GM23248 (cell line): ENCODE measurements at regions not wholly inside any gene's neighbourhood (a gene's known extent, or its start where the extent isn't known, plus 50 kb on each side); places are given as distances from the start of the nearest gene placed in this dataset.

Experiments
- DNase-seq: peaks from one replicate; pipeline ENCODE4 v3.0.0-alpha.2; 2015
- H2AFZ ChIP-seq: fragments of 200-600 bp; sonication (generic); 2 replicates; pipeline ENCODE4 v1.6.1; 2016; ENCODE audit warnings: antibody characterized with exemption
- H3F3A ChIP-seq: fragments of 200-600 bp; sonication (generic); 2 replicates; pipeline ENCODE4 v1.6.1; 2016; ENCODE audit warnings: mild to moderate bottlenecking, antibody characterized with exemption, mixed run types; ENCODE audit not compliant: insufficient read depth
- H3K27ac ChIP-seq: fragments of 200-600 bp; sonication (generic); 2 replicates; pipeline ENCODE4 v1.5.1; 2016; ENCODE audit warnings: mild to moderate bottlenecking
- H3K27me3 ChIP-seq: fragments of 200-600 bp; sonication (generic); replicated peaks from 2 replicates; pipeline ENCODE4 v1.6.1; 2016; ENCODE audit warnings: mild to moderate bottlenecking; ENCODE audit not compliant: insufficient read depth
- H3K36me3 ChIP-seq: fragments of 200-600 bp; sonication (generic); 2 replicates; pipeline ENCODE4 v1.6.1; 2016; ENCODE audit warnings: low read depth, mild to moderate bottlenecking
- H3K4me1 ChIP-seq: fragments of 200-600 bp; sonication (generic); 2 replicates; pipeline ENCODE4 v1.6.1; 2016; ENCODE audit warnings: mild to moderate bottlenecking; ENCODE audit not compliant: insufficient read depth
- H3K4me2 ChIP-seq: fragments of 200-600 bp; sonication (generic); one replicate; pipeline ENCODE4 v1.6.1; 2016; ENCODE audit warnings: mild to moderate bottlenecking; ENCODE audit not compliant: unreplicated experiment
- H3K4me3 ChIP-seq: fragments of 200-600 bp; sonication (generic); 2 replicates; pipeline ENCODE4 v1.5.1; 2016; ENCODE audit warnings: mild to moderate bottlenecking
- H3K79me2 ChIP-seq: fragments of 200-600 bp; sonication (generic); 2 replicates; pipeline ENCODE4 v1.6.1; 2016; ENCODE audit warnings: mild to moderate bottlenecking; ENCODE audit not compliant: insufficient read depth
- H3K9ac ChIP-seq: fragments of 200-600 bp; sonication (generic); 2 replicates; pipeline ENCODE4 v1.6.1; 2016; ENCODE audit warnings: mild to moderate bottlenecking
- H3K9me2 ChIP-seq: fragments of 200-600 bp; sonication (generic); 2 replicates; pipeline ENCODE4 v1.6.1; 2016; ENCODE audit warnings: mixed run types, mild to moderate bottlenecking, moderate library complexity; ENCODE audit not compliant: insufficient read depth
- H3K9me3 ChIP-seq: fragments of 200-600 bp; sonication (generic); one replicate; pipeline ENCODE4 v1.6.1; 2017; ENCODE audit warnings: low read depth
- H4K20me1 ChIP-seq: fragments of 200-600 bp; sonication (generic); 2 replicates; pipeline ENCODE4 v1.6.0; 2016; ENCODE audit not compliant: insufficient read depth
- EZH2 ChIP-seq: fragments of 200-600 bp; sonication (generic); IDR thresholded peaks from 2 replicates; pipeline ENCODE4 v1.6.1; 2018; ENCODE audit warnings: antibody characterized with exemption, mild to moderate bottlenecking; ENCODE audit not compliant: insufficient read depth, poor library complexity, severe bottlenecking
- EZH2phosphoT487 ChIP-seq: fragments of 200-600 bp; sonication (generic); IDR thresholded peaks from 2 replicates; pipeline ENCODE4 v1.6.1; 2018; ENCODE audit warnings: antibody characterized with exemption, moderate library complexity, mild to moderate bottlenecking, low read depth; ENCODE audit not compliant: insufficient read depth
- WGBS, 2 experiments: methylation state at CpG; one replicate each; pipeline ENCODE4 v1.1.6; 2015 to 2017; ENCODE audit warnings: low lambda C conversion rate in 2 of 2, low coverage in 1 of 2; ENCODE audit errors: missing lambda C conversion rate in 2 of 2; 5-methylcytosine and 5-hydroxymethylcytosine counted together
- in situ Hi-C: fragments of 300-500 bp; cut with MboI; formaldehyde crosslinking; loops from 2 replicates; pipeline ENCODE4 v1.15.0; 2020

- Histone ChIP-seq H3K27me3 (no peaks in the 10 kb centered on the region), H3K27ac (no peak overlapping the region), H3K4me3 (no peak overlapping the region), H3K4me1 (peaks cover 11% of the 10 kb centered on the region; the same call in 1 of the 2 replicates), H3K9me2 (no peaks in the 10 kb centered on the region), H3K36me3 (no peaks in the 10 kb centered on the region), H2AFZ (no peak overlapping the region), H3K9ac (no peak overlapping the region), H3K79me2 (no peaks in the 10 kb centered on the region), H3K9me3 (no peaks in the 10 kb centered on the region), H4K20me1 (no peaks in the 10 kb centered on the region), H3K4me2 (no peak overlapping the region), H3F3A (no peaks in the 10 kb centered on the region)
- 68 to 69% methylated on average over 2 of the region's 2 CpGs for WGBS, 2 experiments
- no peak for TF ChIP-seq EZH2phosphoT487
- no peak for TF ChIP-seq EZH2
- DNase-seq, result no peak
- in situ Hi-C loops, result no loop called here
Measured at GRCh38 chr9:17024129-17024528, 110.7 kb upstream of the CNTLN start.

GRCh38 chr9:17021387-17021970, 113.4 kb upstream of the CNTLN start:
- H3K9me3 ChIP-seq, result no peaks in the 10 kb centered on the region
- no peaks in the 10 kb centered on the region for H3K36me3 ChIP-seq
- no peaks in the 10 kb centered on the region for H4K20me1 ChIP-seq
- no peak overlapping the region for H3K9ac ChIP-seq
- H3K27me3 ChIP-seq, result no peaks in the 10 kb centered on the region
- 92 to 96% methylated on average over 1 of the region's 1 CpG for WGBS, 2 experiments
- no peaks in the 10 kb centered on the region for H3K9me2 ChIP-seq
- H3K4me3 ChIP-seq, result no peak overlapping the region
- H3K27ac ChIP-seq, result peak overlapping the region; percentile 28; the same call in 1 of the 2 replicates
- peak overlapping the region; percentile 6 for H3K4me2 ChIP-seq
- peaks cover 18% of the 10 kb centered on the region for H3F3A ChIP-seq
- H3K4me1 ChIP-seq, result peaks cover 33% of the 10 kb centered on the region
- H2AFZ ChIP-seq, result peak overlapping the region; percentile 21
- TF ChIP-seq EZH2, result no peak
- TF ChIP-seq EZH2phosphoT487, result no peak
- in situ Hi-C loops, result no loop called here
- H3K79me2 ChIP-seq, result no peaks in the 10 kb centered on the region
- peak; percentile 51 for DNase-seq

- Histone ChIP-seq H3F3A (peaks cover 18% of the 10 kb centered on the region), H3K36me3 (no peaks in the 10 kb centered on the region), H3K4me3 (no peak overlapping the region), H3K9me3 (no peaks in the 10 kb centered on the region), H2AFZ (no peak overlapping the region), H4K20me1 (no peaks in the 10 kb centered on the region), H3K27me3 (no peaks in the 10 kb centered on the region), H3K4me1 (peaks cover 33% of the 10 kb centered on the region), H3K9ac (no peak overlapping the region), H3K4me2 (no peak overlapping the region), H3K79me2 (no peaks in the 10 kb centered on the region), H3K27ac (no peak overlapping the region), H3K9me2 (no peaks in the 10 kb centered on the region)
- in situ Hi-C loops, result no loop called here
- no peak for DNase-seq
- no peak for TF ChIP-seq EZH2
- TF ChIP-seq EZH2phosphoT487, result no peak
Measured at GRCh38 chr9:17019398-17019797, 115.4 kb upstream of the CNTLN start.

GRCh38 chr9:17018540-17019196, 116.2 kb upstream of the CNTLN start:
- H3K36me3 ChIP-seq, result no peaks in the 10 kb centered on the region
- H3K9me2 ChIP-seq, result no peaks in the 10 kb centered on the region
- TF ChIP-seq EZH2phosphoT487 (no peak), EZH2 (no peak)
- in situ Hi-C loops, result no loop called here
- H3K27me3 ChIP-seq, result no peaks in the 10 kb centered on the region
- peak overlapping the region; percentile 81 for H2AFZ ChIP-seq
- H3K4me1 ChIP-seq, result peaks cover 33% of the 10 kb centered on the region
- DNase-seq, result no peak
- WGBS, 2 experiments, result 97 to 98% methylated on average over 3 of the region's 3 CpGs
- peak overlapping the region; percentile 82 for H3K9ac ChIP-seq
- H3K9me3 ChIP-seq, result no peaks in the 10 kb centered on the region
- H3K4me3 ChIP-seq, result peak overlapping the region; percentile 55
- H3K79me2 ChIP-seq, result no peaks in the 10 kb centered on the region
- H3F3A ChIP-seq, result peaks cover 18% of the 10 kb centered on the region
- H4K20me1 ChIP-seq, result no peaks in the 10 kb centered on the region
- peak overlapping the region; percentile 81 for H3K4me2 ChIP-seq
- peak overlapping the region; percentile 94 for H3K27ac ChIP-seq
